ENCODE measurements at regions not wholly inside any gene's neighbourhood (a gene's known extent, or its start where the extent isn't known, plus 50 kb on each side); places are given as distances from the start of the nearest gene placed in this dataset.

DNA sequence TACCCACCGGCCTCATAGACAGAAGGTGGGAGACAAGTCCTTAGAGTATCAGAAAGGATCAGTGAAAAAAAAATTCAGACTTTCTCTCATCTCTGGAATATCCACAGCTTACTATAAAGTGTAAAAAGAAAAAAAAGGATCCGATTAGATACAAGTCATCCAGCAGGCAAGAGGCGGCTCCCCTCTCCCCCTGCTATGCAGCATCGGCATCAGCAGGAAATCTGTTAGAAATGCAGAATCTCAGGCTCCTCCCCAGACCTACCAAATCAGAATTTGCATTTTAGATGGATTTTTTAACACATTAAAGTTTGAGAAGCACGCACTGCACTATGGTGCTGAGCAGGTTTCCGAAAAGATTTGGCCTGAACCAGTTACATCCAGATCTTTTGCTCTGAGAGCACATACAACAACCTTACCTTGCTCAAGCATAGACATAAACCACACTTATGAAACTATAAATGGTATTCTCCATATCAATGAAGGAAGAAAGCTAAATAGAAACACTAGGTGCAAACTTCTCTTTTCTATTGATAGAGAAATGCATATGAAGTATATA is 117.0 kb upstream of the POU3F2 start:
- DNase-seq (ENCODE audit: low read depth), result no peak

DNA sequence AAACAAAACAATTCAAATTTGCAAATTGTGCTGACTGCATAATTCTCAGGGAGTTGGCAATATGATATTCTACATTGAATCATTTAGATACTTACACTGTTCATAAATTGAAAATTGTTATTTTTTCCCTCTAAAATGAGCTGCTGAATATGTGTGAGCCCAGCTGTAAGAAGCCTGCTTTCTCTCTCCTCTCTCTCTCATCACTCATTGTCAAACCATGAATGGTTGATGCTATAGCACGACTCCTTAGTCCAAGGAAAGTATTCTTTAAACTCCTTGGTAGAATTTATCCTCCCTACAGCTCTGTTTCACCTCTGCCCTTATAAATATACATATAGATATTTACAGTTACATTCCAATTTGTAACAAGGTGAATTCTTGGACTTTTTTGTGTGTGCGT is 116.4 kb upstream of the POU3F2 start:
- DNase-seq (ENCODE audit: low read depth), result no peak

DNA sequence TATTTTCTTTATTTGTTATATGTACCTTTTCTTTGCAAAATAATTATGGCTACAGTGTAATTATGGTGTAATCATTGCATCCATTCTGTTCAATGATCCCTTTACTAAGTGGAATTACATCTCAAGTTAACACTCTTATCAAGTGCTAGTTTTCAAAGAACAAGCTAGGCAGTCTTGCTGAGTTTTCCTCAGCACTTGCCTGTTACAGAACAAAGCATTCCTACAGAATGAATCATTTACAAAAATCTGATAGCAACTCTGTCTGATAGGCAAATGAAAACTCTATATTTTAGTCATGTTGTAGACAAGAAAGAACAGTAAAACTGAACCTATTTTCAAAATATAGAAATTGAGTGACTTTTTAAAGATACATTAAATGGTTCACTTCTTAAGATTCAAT is 109.8 kb upstream of the POU3F2 start:
- DNase-seq (ENCODE audit: low read depth), result no peak

DNA sequence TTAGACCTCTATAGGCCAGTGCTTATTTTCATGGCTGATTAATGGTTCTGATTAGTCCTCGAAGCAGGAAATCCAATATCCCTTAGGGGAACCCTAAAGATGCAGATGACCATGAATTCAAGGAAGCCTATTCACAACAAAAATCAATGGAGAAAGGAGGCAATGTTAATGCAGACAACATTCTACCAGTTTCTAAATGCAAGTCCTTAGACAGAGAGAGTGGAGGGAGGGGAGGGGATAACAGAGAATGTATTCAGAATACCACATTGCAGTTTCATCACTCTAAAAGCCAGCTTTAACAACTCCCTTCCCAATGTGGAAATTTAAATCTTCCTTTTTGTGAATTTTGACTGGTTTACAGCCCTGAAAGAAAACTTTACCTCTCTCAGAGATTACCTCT is 87.1 kb upstream of the POU3F2 start:
- DNase-seq (ENCODE audit: low read depth), result no peak

DNA sequence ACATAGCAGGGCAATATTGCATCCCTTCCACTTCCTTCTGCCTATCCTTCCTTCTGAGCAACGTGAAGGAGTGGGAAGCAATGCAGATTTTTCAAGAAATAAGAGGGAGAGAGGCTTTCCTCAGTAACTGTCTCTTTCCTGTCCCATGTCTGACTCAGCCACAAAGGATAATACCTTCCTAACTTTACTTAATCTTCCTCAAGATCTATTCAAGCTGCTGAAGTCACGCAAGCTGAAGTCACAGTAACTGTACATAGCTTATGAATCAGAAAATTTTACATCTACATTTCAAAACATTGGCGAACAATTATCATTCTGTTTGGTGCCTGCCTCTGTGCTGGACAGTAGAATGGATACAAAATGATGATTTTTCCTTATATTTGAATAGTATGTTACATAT is 86.4 kb upstream of the POU3F2 start:
- no peak for DNase-seq (ENCODE audit: low read depth)

DNA sequence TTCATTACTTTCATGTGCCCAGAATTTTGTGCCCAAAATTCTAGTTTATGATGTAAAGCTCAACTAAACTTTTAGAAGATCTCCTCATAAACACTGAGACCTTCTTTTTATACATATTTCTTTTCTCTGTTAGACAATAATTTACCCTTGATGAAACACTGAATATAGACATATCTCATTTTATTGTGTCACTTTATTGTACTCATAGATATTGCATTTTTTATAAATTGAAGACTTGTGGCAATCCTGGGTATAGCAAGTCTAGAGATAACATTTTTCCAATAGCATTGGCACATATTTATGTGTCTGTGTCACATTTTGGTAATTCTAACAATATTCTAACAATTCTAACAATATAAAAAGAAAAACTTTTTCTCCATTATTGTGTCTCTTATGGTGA is 74.9 kb upstream of the POU3F2 start:
- DNase-seq (ENCODE audit: low read depth), result no peak

DNA sequence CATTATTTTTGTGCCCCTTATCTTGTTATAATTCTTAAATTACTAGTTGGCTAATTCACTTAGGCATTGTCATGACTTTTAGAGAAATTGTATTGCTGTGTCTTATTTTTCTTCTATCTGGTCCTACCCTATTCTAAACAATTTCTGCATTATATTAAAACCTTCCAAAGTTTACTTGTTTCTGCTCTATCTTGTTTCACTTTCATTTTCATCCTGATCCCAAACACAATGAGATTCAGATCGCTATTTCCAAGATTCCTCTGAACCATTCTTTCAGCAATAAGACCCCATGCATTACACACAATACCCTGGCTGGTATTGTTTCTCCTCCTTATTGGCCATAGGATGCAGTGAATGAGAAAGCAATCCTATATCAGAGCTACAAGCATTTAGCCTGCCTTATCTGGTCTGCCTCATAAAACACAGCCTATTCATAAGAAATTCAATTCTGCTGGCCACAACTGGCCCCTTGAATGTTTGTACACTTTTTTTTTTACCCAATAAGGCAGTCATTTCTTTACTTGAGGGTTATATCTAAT is 69.9 kb upstream of the POU3F2 start:
- no peak for DNase-seq (ENCODE audit: low read depth)

DNA sequence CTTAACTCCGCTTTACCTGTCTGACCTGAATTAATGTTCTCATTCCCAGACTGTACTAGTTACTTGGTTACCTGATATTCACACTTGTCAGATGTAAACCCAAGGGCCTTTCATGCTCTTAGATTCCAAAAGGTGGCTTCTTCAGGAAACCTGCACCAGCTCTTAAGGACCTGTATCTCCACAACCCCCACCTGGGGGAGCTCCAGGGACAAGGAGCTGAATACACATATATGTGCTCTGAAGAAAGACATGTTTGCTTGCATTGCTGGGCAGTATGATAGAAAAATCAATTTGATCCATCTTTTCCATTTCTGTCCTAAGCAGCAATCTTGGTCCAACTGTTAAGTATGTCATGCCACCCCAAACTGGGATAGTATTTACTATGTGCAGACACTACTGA is 64.8 kb upstream of the POU3F2 start:
- DNase-seq (ENCODE audit: low read depth), result no peak

DNA sequence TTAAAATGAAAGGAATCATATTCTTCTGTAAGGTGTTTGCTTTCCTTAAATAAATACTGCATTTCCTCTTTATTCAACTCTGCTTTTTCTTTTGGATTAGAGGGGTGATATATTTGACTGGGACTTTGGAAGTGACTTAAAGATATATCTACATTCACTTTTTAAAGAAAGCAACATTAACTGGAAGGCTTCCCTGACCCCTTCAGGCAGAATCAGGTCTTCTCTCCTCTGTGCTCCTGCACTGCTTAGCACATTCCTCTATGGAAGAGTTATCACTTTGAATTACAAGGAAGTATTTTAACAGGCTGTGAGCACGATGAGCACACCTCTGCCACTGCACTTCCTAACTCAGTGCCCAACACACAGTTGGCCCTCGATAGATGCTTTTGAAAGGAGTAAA is 59.2 kb upstream of the POU3F2 start:
- DNase-seq (ENCODE audit: low read depth), result no peak

DNA sequence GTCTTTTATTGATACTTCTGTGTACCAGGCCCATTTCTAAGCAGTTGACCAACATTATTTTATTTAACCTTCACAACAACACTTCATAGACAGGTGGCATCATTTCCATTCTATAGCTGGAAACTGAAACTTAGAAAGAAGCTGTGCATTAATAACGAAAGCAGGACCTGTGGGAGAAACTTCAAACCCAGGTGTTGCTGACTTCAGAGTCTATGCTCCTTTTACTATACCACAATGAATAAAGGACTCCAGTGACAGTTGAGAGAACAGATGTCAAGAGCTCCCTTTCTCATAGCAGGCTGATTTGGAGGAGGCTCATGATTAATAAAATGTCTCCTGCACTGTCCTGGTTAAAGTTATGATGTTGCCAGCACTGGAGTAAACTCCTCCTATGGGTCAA is 56.6 kb upstream of the POU3F2 start:
- no peak for DNase-seq (ENCODE audit: low read depth)

DNA sequence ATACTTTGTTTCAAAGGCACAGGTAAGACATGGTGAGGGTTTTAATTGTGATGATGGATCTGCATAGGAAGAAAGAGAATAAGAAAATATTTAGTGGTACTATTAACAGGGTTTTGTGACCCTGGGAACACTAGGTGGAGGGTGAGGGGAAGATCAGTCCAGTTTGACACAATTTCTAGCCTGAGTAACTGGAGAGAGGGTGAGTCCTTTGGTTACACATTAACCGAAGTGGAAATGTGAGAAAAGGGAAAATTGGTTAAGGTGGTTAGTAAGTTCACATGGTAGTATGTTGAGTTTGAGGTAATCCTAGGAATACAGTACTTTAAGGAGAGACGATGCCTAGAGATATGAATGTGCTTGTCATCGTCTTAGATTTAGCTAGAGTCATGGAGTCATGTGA is 54.8 kb upstream of the POU3F2 start:
- DNase-seq (ENCODE audit: low read depth), result no peak

DNA sequence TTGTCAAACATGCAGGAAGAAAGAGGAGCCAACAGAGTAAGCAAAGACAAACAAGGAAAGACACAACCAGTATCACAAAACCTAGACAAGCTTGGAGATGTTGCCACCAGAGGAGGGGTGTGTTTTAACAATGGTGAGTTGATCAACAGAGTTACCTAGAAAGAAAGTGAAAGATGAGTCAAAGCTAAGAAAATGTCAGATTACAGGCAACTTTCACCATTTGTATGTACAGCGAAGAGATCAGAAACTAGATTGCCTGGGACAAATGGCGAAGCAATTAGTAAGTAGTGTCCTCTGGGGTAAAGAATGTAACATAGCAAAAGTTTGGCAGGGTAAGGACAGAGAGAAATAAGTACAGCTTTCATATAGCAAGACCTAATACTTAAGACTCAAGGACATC is 51.6 kb upstream of the POU3F2 start:
- no peak for DNase-seq (ENCODE audit: low read depth)

DNA sequence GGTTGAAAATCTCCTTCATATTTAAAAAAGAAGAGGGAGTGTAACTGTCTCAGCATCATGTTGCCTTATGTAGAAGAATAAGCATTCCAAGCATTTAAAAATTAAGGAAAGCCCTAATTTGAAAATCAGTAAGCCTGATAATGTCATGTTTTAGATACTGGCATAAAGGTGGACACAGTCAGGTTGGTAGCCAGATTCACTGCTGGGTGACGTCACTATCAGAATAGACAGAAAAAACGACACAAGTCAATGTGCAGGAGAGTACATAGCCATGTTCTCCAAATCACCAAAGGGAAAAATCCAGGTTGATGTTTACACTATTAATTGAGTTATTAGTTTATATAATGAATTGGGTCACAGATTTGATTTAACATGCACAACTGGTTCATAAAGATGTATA is 50.8 kb upstream of the POU3F2 start:
- DNase-seq (ENCODE audit: low read depth), result no peak
